ENCODE measurements at regions not wholly inside any gene's neighbourhood (a gene's known extent, or its start where the extent isn't known, plus 50 kb on each side); places are given as distances from the start of the nearest gene placed in this dataset.
A peak's percentile ranks its signal among the peaks of the same experiment; 100 is the strongest.
"Not testable (repeated sequence)": the region's sequence is repeated elsewhere in the genome, so short reads cannot be mapped to it uniquely, and the experiment has no call there.

- Histone ChIP-seq H3K4me1 (ENCODE audit: low read length) (no peaks in the 10 kb centered on the region), H2AFZ (ENCODE audit: low read depth, low read length) (no peak overlapping the region), H3K27me3 (ENCODE audit: low read depth, low read length) (no peaks in the 10 kb centered on the region), H3K4me3 (ENCODE audit: low read length) (no peak overlapping the region), H4K20me1 (ENCODE audit: insufficient read depth, low read length) (no peaks in the 10 kb centered on the region), H3K79me2 (ENCODE audit: low read length) (no peaks in the 10 kb centered on the region), H3K9ac (ENCODE audit: low read length) (no peak overlapping the region), H3K9me3 (ENCODE audit: insufficient read depth, low read length) (no peaks in the 10 kb centered on the region), H3K27ac (ENCODE audit: low read length) (no peak overlapping the region), H3K36me3 (replicated peaks; ENCODE audit: low read depth, low read length) (no peaks in the 10 kb centered on the region), H3K4me2 (ENCODE audit: low read length) (no peak overlapping the region)
- no peak for TF ChIP-seq EZH2phosphoT487 (IDR thresholded peaks at IDR 0.05; ENCODE audit: low read depth)
- TF ChIP-seq, protein P1, sequence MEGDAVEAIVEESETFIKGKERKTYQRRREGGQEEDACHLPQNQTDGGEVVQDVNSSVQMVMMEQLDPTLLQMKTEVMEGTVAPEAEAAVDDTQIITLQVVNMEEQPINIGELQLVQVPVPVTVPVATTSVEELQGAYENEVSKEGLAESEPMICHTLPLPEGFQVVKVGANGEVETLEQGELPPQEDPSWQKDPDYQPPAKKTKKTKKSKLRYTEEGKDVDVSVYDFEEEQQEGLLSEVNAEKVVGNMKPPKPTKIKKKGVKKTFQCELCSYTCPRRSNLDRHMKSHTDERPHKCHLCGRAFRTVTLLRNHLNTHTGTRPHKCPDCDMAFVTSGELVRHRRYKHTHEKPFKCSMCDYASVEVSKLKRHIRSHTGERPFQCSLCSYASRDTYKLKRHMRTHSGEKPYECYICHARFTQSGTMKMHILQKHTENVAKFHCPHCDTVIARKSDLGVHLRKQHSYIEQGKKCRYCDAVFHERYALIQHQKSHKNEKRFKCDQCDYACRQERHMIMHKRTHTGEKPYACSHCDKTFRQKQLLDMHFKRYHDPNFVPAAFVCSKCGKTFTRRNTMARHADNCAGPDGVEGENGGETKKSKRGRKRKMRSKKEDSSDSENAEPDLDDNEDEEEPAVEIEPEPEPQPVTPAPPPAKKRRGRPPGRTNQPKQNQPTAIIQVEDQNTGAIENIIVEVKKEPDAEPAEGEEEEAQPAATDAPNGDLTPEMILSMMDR (IDR thresholded peaks at IDR 0.05; ENCODE audit: low read depth, low read length): no peak
Measured at GRCh38 chr2:153268941-153269461, 209.6 kb downstream of the RPRM start.

DNA sequence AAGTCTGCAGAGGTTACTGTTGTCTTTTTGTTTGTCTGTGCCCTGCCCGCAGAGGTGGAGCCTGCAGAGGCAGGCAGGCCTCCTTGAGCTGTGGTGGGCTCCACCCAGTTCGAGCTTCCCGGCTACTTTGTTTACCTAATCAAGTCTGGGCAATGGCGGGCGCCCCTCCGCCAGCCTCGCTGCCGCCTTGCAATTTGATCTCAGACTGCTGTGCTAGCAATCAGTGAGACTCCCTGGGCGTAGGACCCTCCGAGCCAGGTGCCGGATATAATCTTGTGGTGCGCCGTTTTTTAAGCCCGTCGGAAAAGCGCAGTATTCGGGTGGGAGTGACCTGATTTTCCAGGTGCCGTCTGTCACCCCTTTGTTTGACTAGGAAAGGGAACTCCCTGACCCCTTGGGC, 221.7 kb downstream of the RPRM start:
- H4K20me1 ChIP-seq (ENCODE audit: insufficient read depth, low read length); H3K27ac ChIP-seq (ENCODE audit: low read length); H3K4me1 ChIP-seq (ENCODE audit: low read length); H3K36me3 ChIP-seq (replicated peaks; ENCODE audit: low read depth, low read length); H3K9me3 ChIP-seq (ENCODE audit: insufficient read depth, low read length); H3K4me3 ChIP-seq (ENCODE audit: low read length); H3K9ac ChIP-seq (ENCODE audit: low read length); H3K27me3 ChIP-seq (ENCODE audit: low read depth, low read length); H3K79me2 ChIP-seq (ENCODE audit: low read length); H2AFZ ChIP-seq (ENCODE audit: low read depth, low read length); H3K4me2 ChIP-seq (ENCODE audit: low read length): not testable (repeated sequence)

DNA sequence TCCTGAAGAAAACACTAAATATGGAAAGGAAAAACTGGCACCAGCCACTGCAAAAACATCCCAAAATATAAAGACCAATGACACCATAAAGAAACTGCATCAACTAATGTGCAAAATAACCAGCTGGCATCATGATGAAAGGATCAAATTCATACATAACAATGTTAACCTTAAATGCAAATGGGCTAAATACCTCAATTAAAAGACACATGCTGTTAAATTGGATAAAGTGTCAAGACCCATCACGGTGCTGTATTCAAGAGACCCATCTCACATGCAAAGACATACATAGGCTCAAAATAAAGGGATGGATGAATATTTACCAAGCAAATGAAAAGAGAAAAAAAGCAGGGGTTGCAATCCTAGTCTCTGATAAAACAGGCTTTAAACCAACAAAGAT, 231.9 kb downstream of the RPRM start:
- not testable (repeated sequence) for H3K27ac ChIP-seq (ENCODE audit: low read length); H3K4me2 ChIP-seq (ENCODE audit: low read length); H2AFZ ChIP-seq (ENCODE audit: low read depth, low read length); H3K4me3 ChIP-seq (ENCODE audit: low read length); H3K4me1 ChIP-seq (ENCODE audit: low read length); H4K20me1 ChIP-seq (ENCODE audit: insufficient read depth, low read length); H3K36me3 ChIP-seq (replicated peaks; ENCODE audit: low read depth, low read length); H3K9me3 ChIP-seq (ENCODE audit: insufficient read depth, low read length); H3K9ac ChIP-seq (ENCODE audit: low read length); H3K79me2 ChIP-seq (ENCODE audit: low read length); H3K27me3 ChIP-seq (ENCODE audit: low read depth, low read length)

DNA sequence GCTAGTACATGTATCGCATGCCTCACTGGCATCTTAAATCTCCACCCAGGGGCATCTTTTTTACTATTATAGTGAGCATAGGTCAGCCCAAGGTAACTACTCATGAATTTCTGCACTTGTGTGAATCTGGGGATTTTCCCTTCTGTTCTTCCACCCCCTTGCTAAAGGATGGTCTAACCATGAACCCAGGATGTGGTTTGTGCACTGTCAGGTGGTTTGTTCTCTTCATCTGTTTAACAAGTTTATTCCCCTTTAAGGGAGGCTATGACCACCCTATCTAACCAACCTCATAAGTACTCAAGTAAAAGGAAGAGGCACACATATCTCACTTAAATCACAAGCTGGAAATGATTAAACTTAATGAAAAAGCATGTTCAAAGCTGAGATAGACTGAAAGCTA, 243.0 kb downstream of the RPRM start:
- no peaks in the 10 kb centered on the region; the same call in 1 of the 2 replicates for H3K9me3 ChIP-seq (ENCODE audit: insufficient read depth, low read length)
- no peaks in the 10 kb centered on the region for H4K20me1 ChIP-seq (ENCODE audit: insufficient read depth, low read length)
- H3K4me2 ChIP-seq (ENCODE audit: low read length): peak overlapping the region; percentile 2; the same call in 1 of the 2 replicates
- no peak for TF ChIP-seq EZH2phosphoT487 (IDR thresholded peaks at IDR 0.05; ENCODE audit: low read depth)
- TF ChIP-seq, protein P1 (IDR thresholded peaks at IDR 0.05; ENCODE audit: low read depth, low read length): no peak
- no peak overlapping the region for H3K9ac ChIP-seq (ENCODE audit: low read length)
- no peaks in the 10 kb centered on the region for H3K36me3 ChIP-seq (replicated peaks; ENCODE audit: low read depth, low read length)
- H3K4me3 ChIP-seq (ENCODE audit: low read length): no peak overlapping the region
- peaks cover 8% of the 10 kb centered on the region for H3K4me1 ChIP-seq (ENCODE audit: low read length)
- no peaks in the 10 kb centered on the region for H3K79me2 ChIP-seq (ENCODE audit: low read length)
- H3K27me3 ChIP-seq (ENCODE audit: low read depth, low read length): no peaks in the 10 kb centered on the region
- H2AFZ ChIP-seq (ENCODE audit: low read depth, low read length): no peak overlapping the region
- H3K27ac ChIP-seq (ENCODE audit: low read length): no peak overlapping the region

- Histone ChIP-seq H3K9ac (ENCODE audit: low read length) (no peak overlapping the region), H3K4me1 (ENCODE audit: low read length) (peaks cover 8% of the 10 kb centered on the region), H3K27ac (ENCODE audit: low read length) (no peak overlapping the region), H3K36me3 (replicated peaks; ENCODE audit: low read depth, low read length) (no peaks in the 10 kb centered on the region), H3K27me3 (ENCODE audit: low read depth, low read length) (no peaks in the 10 kb centered on the region), H3K79me2 (ENCODE audit: low read length) (no peaks in the 10 kb centered on the region), H2AFZ (ENCODE audit: low read depth, low read length) (no peak overlapping the region), H4K20me1 (ENCODE audit: insufficient read depth, low read length) (no peaks in the 10 kb centered on the region), H3K9me3 (ENCODE audit: insufficient read depth, low read length) (no peaks in the 10 kb centered on the region; the same call in 1 of the 2 replicates), H3K4me3 (ENCODE audit: low read length) (no peak overlapping the region), H3K4me2 (ENCODE audit: low read length) (no peak overlapping the region)
- TF ChIP-seq, protein P1 (IDR thresholded peaks at IDR 0.05; ENCODE audit: low read depth, low read length): no peak
- TF ChIP-seq EZH2phosphoT487 (IDR thresholded peaks at IDR 0.05; ENCODE audit: low read depth): no peak
Measured at GRCh38 chr2:153232464-153232863, 246.1 kb downstream of the RPRM start.
